Occipital lobe (tissue), 1 donor: ENCODE measurements at regions not wholly inside any gene's neighbourhood (a gene's known extent, or its start where the extent isn't known, plus 50 kb on each side); places are given as distances from the start of the nearest gene placed in this dataset.
"Not testable (repeated sequence)": the region's sequence is repeated elsewhere in the genome, so short reads cannot be mapped to it uniquely, and the experiment has no call there.

Source experiments
- DNase-seq: peaks from one replicate; lab custom pipeline; 2025; lab: John Stamatoyannopoulos, UW

GRCh38 chr15:99485153-99485961 is 80.4 kb upstream of the MEF2A start:
- no peak for DNase-seq

GRCh38 chr15:99485992-99486370 is 79.8 kb upstream of the MEF2A start:
- DNase-seq, result no peak

GRCh38 chr15:99486371-99487336 is 79.1 kb upstream of the MEF2A start:
- peak; percentile 62 for DNase-seq

- no peak for DNase-seq
Observed at GRCh38 chr15:99487337-99487730, 78.5 kb upstream of the MEF2A start.

- DNase-seq, result no peak
Observed at GRCh38 chr15:99492275-99492674, 73.5 kb upstream of the MEF2A start.

- DNase-seq, result no peak
Observed at GRCh38 chr15:99492716-99493115, 73.1 kb upstream of the MEF2A start.

- no peak for DNase-seq
Observed at GRCh38 chr15:99493461-99493860, 72.3 kb upstream of the MEF2A start.

- not testable (repeated sequence) for DNase-seq
Observed at GRCh38 chr15:99494536-99495233, 71.1 kb upstream of the MEF2A start.

- DNase-seq, result no peak
Observed at GRCh38 chr15:99495430-99496301, 70.1 kb upstream of the MEF2A start.

- DNase-seq, result no peak
Observed at GRCh38 chr15:99496302-99496629, 69.5 kb upstream of the MEF2A start.

- no peak for DNase-seq
Observed at GRCh38 chr15:99502182-99502581, 63.6 kb upstream of the MEF2A start.

- DNase-seq, result no peak
Observed at GRCh38 chr15:99502661-99503060, 63.1 kb upstream of the MEF2A start.

- no peak for DNase-seq
Observed at GRCh38 chr15:99503411-99503810, 62.4 kb upstream of the MEF2A start.

GRCh38 chr15:99504071-99504822 is 61.5 kb upstream of the MEF2A start:
- DNase-seq, result no peak

- DNase-seq, result no peak
Observed at GRCh38 chr15:99504823-99505551, 60.8 kb upstream of the MEF2A start.

GRCh38 chr15:99506399-99506798 is 59.4 kb upstream of the MEF2A start:
- DNase-seq, result no peak

GRCh38 chr15:99507016-99507503 is 58.7 kb upstream of the MEF2A start:
- DNase-seq, result no peak

GRCh38 chr15:99507504-99508310 is 58.1 kb upstream of the MEF2A start:
- DNase-seq, result no peak

GRCh38 chr15:99508311-99508645 is 57.5 kb upstream of the MEF2A start:
- DNase-seq, result no peak
